H7 (cell line): ENCODE measurements at regions not wholly inside any gene's neighbourhood (a gene's known extent, or its start where the extent isn't known, plus 50 kb on each side); places are given as distances from the start of the nearest gene placed in this dataset.

Source experiments
- DNase-seq: peaks from one replicate; pipeline ENCODE4 v3.0.0; 2012
- H3K27me3 ChIP-seq: 2 replicates; pipeline ENCODE4 v1.6.0; 2011; ENCODE audit warnings: mild to moderate bottlenecking, low read length; ENCODE audit not compliant: control insufficient read depth, insufficient read depth
- H3K36me3 ChIP-seq: replicated peaks from 2 replicates; pipeline ENCODE4 v1.5.1; 2011; ENCODE audit warnings: low read length; ENCODE audit not compliant: control insufficient read depth, insufficient read depth
- H3K4me3 ChIP-seq: 2 replicates; pipeline ENCODE4 v1.5.1; 2011; ENCODE audit warnings: low read depth, mild to moderate bottlenecking, control low read depth, low read length, moderate library complexity; ENCODE audit not compliant: insufficient read depth

GRCh38 chr4:189036906-189037305 lies 897.7 kb downstream of the TRIML1 start:
- no peaks in the 10 kb centered on the region for H3K27me3 ChIP-seq
- no peak overlapping the region for H3K4me3 ChIP-seq
- no peaks in the 10 kb centered on the region for H3K36me3 ChIP-seq
- DNase-seq, result no peak

GRCh38 chr4:189046642-189047041 lies 894.0 kb upstream of the FRG1 start:
- no peak overlapping the region for H3K4me3 ChIP-seq
- DNase-seq, result peak; percentile 42
- no peaks in the 10 kb centered on the region for H3K36me3 ChIP-seq
- no peaks in the 10 kb centered on the region for H3K27me3 ChIP-seq

- H3K4me3 ChIP-seq, result no peak overlapping the region
- H3K27me3 ChIP-seq, result no peaks in the 10 kb centered on the region
- no peak for DNase-seq
- H3K36me3 ChIP-seq, result no peaks in the 10 kb centered on the region
These were observed 892.6 kb upstream of the FRG1 start for GRCh38 chr4:189048119-189048518.

- H3K4me3 ChIP-seq, result no peak overlapping the region
- no peak for DNase-seq
- H3K36me3 ChIP-seq, result no peaks in the 10 kb centered on the region
- no peaks in the 10 kb centered on the region for H3K27me3 ChIP-seq
These were observed 891.0 kb upstream of the FRG1 start for GRCh38 chr4:189049682-189050081.

- H3K27me3 ChIP-seq, result no peaks in the 10 kb centered on the region
- no peaks in the 10 kb centered on the region for H3K36me3 ChIP-seq
- no peak for DNase-seq
- H3K4me3 ChIP-seq, result no peak overlapping the region
These were observed 890.0 kb upstream of the FRG1 start for GRCh38 chr4:189050643-189051042.

- no peak for DNase-seq
- no peak overlapping the region for H3K4me3 ChIP-seq
- H3K27me3 ChIP-seq, result no peaks in the 10 kb centered on the region
- H3K36me3 ChIP-seq, result no peaks in the 10 kb centered on the region
These were observed 887.1 kb upstream of the FRG1 start for GRCh38 chr4:189053621-189054020.

- Histone ChIP-seq H3K4me3 (no peak overlapping the region), H3K36me3 (no peaks in the 10 kb centered on the region), H3K27me3 (no peaks in the 10 kb centered on the region)
- DNase-seq, result no peak
These were observed 880.6 kb upstream of the FRG1 start for GRCh38 chr4:189060104-189060503.

- DNase-seq, result no peak
- no peak overlapping the region for H3K4me3 ChIP-seq
- H3K27me3 ChIP-seq, result no peaks in the 10 kb centered on the region
- H3K36me3 ChIP-seq, result no peaks in the 10 kb centered on the region
These were observed 878.4 kb upstream of the FRG1 start for GRCh38 chr4:189062047-189062820.

- H3K27me3 ChIP-seq, result no peaks in the 10 kb centered on the region
- H3K4me3 ChIP-seq, result no peak overlapping the region
- H3K36me3 ChIP-seq, result no peaks in the 10 kb centered on the region
- DNase-seq, result no peak
These were observed 870.9 kb upstream of the FRG1 start for GRCh38 chr4:189069772-189070171.

GRCh38 chr4:189071241-189071640 lies 869.4 kb upstream of the FRG1 start:
- DNase-seq, result no peak
- no peaks in the 10 kb centered on the region for H3K27me3 ChIP-seq
- no peak overlapping the region for H3K4me3 ChIP-seq
- H3K36me3 ChIP-seq, result no peaks in the 10 kb centered on the region

GRCh38 chr4:189073739-189074138 lies 866.9 kb upstream of the FRG1 start:
- no peaks in the 10 kb centered on the region for H3K36me3 ChIP-seq
- no peak overlapping the region for H3K4me3 ChIP-seq
- DNase-seq, result no peak
- no peaks in the 10 kb centered on the region for H3K27me3 ChIP-seq

- DNase-seq, result no peak
- H3K27me3 ChIP-seq, result no peaks in the 10 kb centered on the region
- H3K36me3 ChIP-seq, result no peaks in the 10 kb centered on the region
- H3K4me3 ChIP-seq, result no peak overlapping the region
These were observed 858.8 kb upstream of the FRG1 start for GRCh38 chr4:189081826-189082225.

GRCh38 chr4:189083769-189084168 lies 856.9 kb upstream of the FRG1 start:
- no peaks in the 10 kb centered on the region for H3K27me3 ChIP-seq
- H3K4me3 ChIP-seq, result no peak overlapping the region
- DNase-seq, result no peak

GRCh38 chr4:189084671-189085070 lies 856.0 kb upstream of the FRG1 start:
- Histone ChIP-seq H3K27me3 (no peaks in the 10 kb centered on the region), H3K4me3 (no peak overlapping the region), H3K36me3 (no peaks in the 10 kb centered on the region)
- DNase-seq, result no peak

More at GRCh38 chr4:189083769-189084168, 856.9 kb upstream of the FRG1 start:
- no peaks in the 10 kb centered on the region for H3K36me3 ChIP-seq

- H3K4me3 ChIP-seq, result no peak overlapping the region
- H3K27me3 ChIP-seq, result no peaks in the 10 kb centered on the region
- no peak for DNase-seq
- H3K36me3 ChIP-seq, result no peaks in the 10 kb centered on the region
These were observed 852.7 kb upstream of the FRG1 start for GRCh38 chr4:189087971-189088370.

- no peak for DNase-seq
- no peak overlapping the region for H3K4me3 ChIP-seq
- H3K27me3 ChIP-seq, result no peaks in the 10 kb centered on the region
- no peaks in the 10 kb centered on the region for H3K36me3 ChIP-seq
These were observed 851.9 kb upstream of the FRG1 start for GRCh38 chr4:189088780-189089179.
